CD14-positive monocyte (primary cell): ENCODE measurements at regions not wholly inside any gene's neighbourhood (a gene's known extent, or its start where the extent isn't known, plus 50 kb on each side); places are given as distances from the start of the nearest gene placed in this dataset.

Experiments
- DNase-seq, 3 donors: peaks; one replicate each; pipeline ENCODE4 v3.0.0-alpha.2; 2011 to 2022
- H2AFZ ChIP-seq: 2 replicates; pipeline ENCODE4 v1.6.0; 2012; ENCODE audit warnings: mild to moderate bottlenecking, low read depth, low read length, inconsistent platforms; ENCODE audit not compliant: insufficient read depth, poor library complexity, severe bottlenecking
- H3K27ac ChIP-seq, 2 donors: 1 replicate in 1 of 2; 2 replicates in 1 of 2; pipeline ENCODE4 v1.5.1; 2012 to 2013; ENCODE audit warnings: low read length in 2 of 2, control low read depth in 1 of 2, inconsistent platforms in 1 of 2, low read depth in 1 of 2, mild to moderate bottlenecking in 1 of 2
- H3K27me3 ChIP-seq, 2 donors: one replicate each; pipeline versions ENCODE4 v1.6.0 to v1.6.1; 2011 to 2013; ENCODE audit warnings: low read length in 2 of 2; ENCODE audit not compliant: control insufficient read depth in 2 of 2, insufficient read depth in 2 of 2
- H3K36me3 ChIP-seq, 2 donors: replicated peaks in 1 of 2; 1 replicate in 1 of 2; 2 replicates in 1 of 2; pipeline versions ENCODE4 v1.5.1 to v1.6.1; 2012 to 2013; ENCODE audit warnings: low read length in 2 of 2, control low read depth in 1 of 2, inconsistent platforms in 1 of 2, mild to moderate bottlenecking in 1 of 2; ENCODE audit not compliant: insufficient read depth in 2 of 2, control insufficient read depth in 1 of 2
- H3K4me1 ChIP-seq, 2 donors: 1 replicate in 1 of 2; 2 replicates in 1 of 2; pipeline versions ENCODE4 v1.5.1 to v1.6.1; 2012 to 2013; ENCODE audit warnings: low read length in 2 of 2, control low read depth in 1 of 2, inconsistent platforms in 1 of 2, mild to moderate bottlenecking in 1 of 2, moderate library complexity in 1 of 2; ENCODE audit not compliant: insufficient read depth in 2 of 2, control insufficient read depth in 1 of 2
- H3K4me2 ChIP-seq: replicated peaks from 2 replicates; pipeline ENCODE3; 2012; ENCODE audit warnings: low read length, moderate library complexity, mild to moderate bottlenecking; ENCODE audit not compliant: poor library complexity, severe bottlenecking; ENCODE audit errors: extremely low read depth
- H3K4me3 ChIP-seq, 3 experiments: fragments of 200-600 bp in 1 of 3; sonication (generic) in 1 of 3; replicated peaks in 1 of 3; 1 replicate in 2 of 3; 2 replicates in 1 of 3; pipeline ENCODE4 v1.5.1; 2011 to 2013; ENCODE audit warnings: low read length in 3 of 3, mild to moderate bottlenecking in 3 of 3, control low read depth in 2 of 3, low read depth in 2 of 3, inconsistent platforms in 1 of 3, moderate library complexity in 1 of 3
- H3K79me2 ChIP-seq: 2 replicates; pipeline ENCODE4 v1.6.0; 2012; ENCODE audit warnings: mild to moderate bottlenecking, control low read depth, inconsistent platforms, low read length, moderate library complexity; ENCODE audit not compliant: insufficient read depth
- H3K9ac ChIP-seq: 2 replicates; pipeline ENCODE4 v1.6.0; 2017; ENCODE audit warnings: low read length, mild to moderate bottlenecking; ENCODE audit not compliant: insufficient read depth, poor library complexity, severe bottlenecking
- H3K9me3 ChIP-seq, 2 donors: replicated peaks in 1 of 2; 1 replicate in 1 of 2; 2 replicates in 1 of 2; pipeline versions ENCODE4 v1.5.1 to v1.6.1; 2012 to 2013; ENCODE audit warnings: low read length in 2 of 2, control low read depth in 1 of 2; ENCODE audit not compliant: control insufficient read depth in 1 of 2, insufficient read depth in 1 of 2
- H4K20me1 ChIP-seq: 2 replicates; pipeline ENCODE4 v1.6.0; 2012; ENCODE audit warnings: mild to moderate bottlenecking, low read length, control low read depth, moderate library complexity; ENCODE audit not compliant: insufficient read depth
- H3K27ac Mint-ChIP-seq, 7 donors: one replicate each; pipeline ENCODE4 v1.8.0; 2020; ENCODE audit warnings: mild to moderate bottlenecking in 7 of 7, mixed read lengths in 7 of 7, moderate library complexity in 6 of 7, inconsistent platforms in 2 of 7
- H3K27me3 Mint-ChIP-seq, 3 donors: one replicate each; pipeline ENCODE4 v1.8.0; 2021 to 2022; ENCODE audit warnings: low read depth in 3 of 3, mild to moderate bottlenecking in 3 of 3, mixed read lengths in 3 of 3, moderate library complexity in 3 of 3, inconsistent platforms in 1 of 3
- H3K36me3 Mint-ChIP-seq, 2 donors: one replicate each; pipeline ENCODE4 v1.8.0; 2020; ENCODE audit warnings: mixed read lengths in 2 of 2, inconsistent platforms in 1 of 2, mild to moderate bottlenecking in 1 of 2
- H3K4me1 Mint-ChIP-seq: one replicate; pipeline ENCODE4 v1.8.0; 2020; ENCODE audit warnings: mild to moderate bottlenecking, mixed read lengths
- H3K4me3 Mint-ChIP-seq, 2 donors: one replicate each; pipeline ENCODE4 v1.8.0; 2020; ENCODE audit warnings: mild to moderate bottlenecking in 2 of 2, mixed read lengths in 2 of 2, moderate library complexity in 1 of 2
- H3K9me3 Mint-ChIP-seq, 7 donors: one replicate each; pipeline ENCODE4 v1.8.0; 2020 to 2022; ENCODE audit warnings: mixed read lengths in 7 of 7, mild to moderate bottlenecking in 6 of 7, moderate library complexity in 6 of 7, inconsistent platforms in 2 of 7
- whole genome bisulfite sequencing: methylation state at CpG from one replicate; pipeline ENCODE4 v1.1.5; 2013; ENCODE audit warnings: missing lambda C conversion rate; ENCODE audit not compliant: insufficient coverage; 5-methylcytosine and 5-hydroxymethylcytosine counted together
- intact Hi-C, 2 donors: fragments of 100-400 bp; cut with micrococcal nuclease; formaldehyde crosslinking; loops; one replicate each; pipeline versions ENCODE4 v1.15.0 to v1.15.1; 2023
- TF ChIP-seq, protein P1 (sequence below): fragments of 200-600 bp; IDR thresholded peaks from one replicate; pipeline ENCODE4 v1.8.0; 2022; ENCODE audit warnings: antibody characterized with exemption, mild to moderate bottlenecking

DNA sequence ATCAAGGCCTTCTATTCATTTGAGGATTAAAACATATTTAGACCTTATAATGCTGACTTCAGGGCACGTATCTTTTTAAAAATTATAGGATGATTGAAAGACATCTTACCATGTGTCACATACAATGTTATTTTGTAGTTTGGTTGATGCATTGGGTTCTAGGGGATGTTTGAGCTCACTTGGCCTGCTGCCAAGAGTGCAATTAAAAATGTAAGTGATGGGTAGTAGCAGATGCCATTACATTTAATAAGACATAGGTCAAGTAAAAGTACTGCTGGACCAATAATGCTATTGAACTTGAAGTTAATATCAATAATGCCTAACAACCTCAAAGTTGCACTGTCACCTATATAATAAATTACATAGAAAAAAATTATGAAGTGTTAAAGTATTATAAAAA lies 616.5 kb upstream of the RGS18 start:
- H3K36me3 ChIP-seq: no peaks in the 10 kb centered on the region
- no peak for DNase-seq
- no peak overlapping the region for H3K27ac Mint-ChIP-seq
- H4K20me1 ChIP-seq: no peaks in the 10 kb centered on the region
- H3K9me3 Mint-ChIP-seq: peaks cover 0 to 14% (median 8%) of the 10 kb centered on the region in 7 donors
- intact Hi-C loops: no loop called here
- H3K79me2 ChIP-seq: no peaks in the 10 kb centered on the region
- WGBS: no CpG with 5 or more reads among the region's 1 CpG
- H3K4me3 ChIP-seq: no peak overlapping the region
- H3K4me2 ChIP-seq: no peak overlapping the region
- H3K4me1 ChIP-seq: no peaks in the 10 kb centered on the region
- H3K9ac ChIP-seq: no peak overlapping the region
- TF ChIP-seq, protein P1, sequence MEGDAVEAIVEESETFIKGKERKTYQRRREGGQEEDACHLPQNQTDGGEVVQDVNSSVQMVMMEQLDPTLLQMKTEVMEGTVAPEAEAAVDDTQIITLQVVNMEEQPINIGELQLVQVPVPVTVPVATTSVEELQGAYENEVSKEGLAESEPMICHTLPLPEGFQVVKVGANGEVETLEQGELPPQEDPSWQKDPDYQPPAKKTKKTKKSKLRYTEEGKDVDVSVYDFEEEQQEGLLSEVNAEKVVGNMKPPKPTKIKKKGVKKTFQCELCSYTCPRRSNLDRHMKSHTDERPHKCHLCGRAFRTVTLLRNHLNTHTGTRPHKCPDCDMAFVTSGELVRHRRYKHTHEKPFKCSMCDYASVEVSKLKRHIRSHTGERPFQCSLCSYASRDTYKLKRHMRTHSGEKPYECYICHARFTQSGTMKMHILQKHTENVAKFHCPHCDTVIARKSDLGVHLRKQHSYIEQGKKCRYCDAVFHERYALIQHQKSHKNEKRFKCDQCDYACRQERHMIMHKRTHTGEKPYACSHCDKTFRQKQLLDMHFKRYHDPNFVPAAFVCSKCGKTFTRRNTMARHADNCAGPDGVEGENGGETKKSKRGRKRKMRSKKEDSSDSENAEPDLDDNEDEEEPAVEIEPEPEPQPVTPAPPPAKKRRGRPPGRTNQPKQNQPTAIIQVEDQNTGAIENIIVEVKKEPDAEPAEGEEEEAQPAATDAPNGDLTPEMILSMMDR: no peak
- no peaks in the 10 kb centered on the region for H3K36me3 Mint-ChIP-seq
- H3K4me3 Mint-ChIP-seq: no peak overlapping the region
- H3K27me3 ChIP-seq: no peaks in the 10 kb centered on the region
- H3K27ac ChIP-seq: no peak overlapping the region
- peaks cover 0 to 6% of the 10 kb centered on the region in 2 donors for H3K9me3 ChIP-seq
- no peak overlapping the region for H2AFZ ChIP-seq
- H3K27me3 Mint-ChIP-seq: no peaks in the 10 kb centered on the region
- H3K4me1 Mint-ChIP-seq: no peaks in the 10 kb centered on the region

DNA sequence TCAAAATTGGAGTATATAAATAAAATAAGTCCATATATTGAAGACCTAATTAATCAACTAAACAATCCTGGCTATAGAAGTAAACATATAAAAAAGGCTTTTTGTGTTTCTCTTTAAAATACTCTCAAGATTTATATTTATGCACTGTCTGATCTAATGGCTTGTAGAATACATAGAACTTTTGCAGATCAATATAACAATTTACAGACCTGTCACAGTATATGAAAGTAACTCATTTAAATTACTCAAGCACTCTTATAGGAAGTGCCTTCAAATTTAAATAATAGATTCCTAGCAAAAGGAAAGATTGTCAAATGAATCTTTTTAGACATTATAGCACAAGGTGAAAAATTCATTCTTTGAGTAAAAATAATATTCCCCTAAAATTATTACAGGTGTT lies 615.8 kb upstream of the RGS18 start:
- no peaks in the 10 kb centered on the region for H3K36me3 Mint-ChIP-seq

More for the DNA sequence above, 615.8 kb upstream of the RGS18 start:
- no peak overlapping the region for H3K4me3 Mint-ChIP-seq
- no peaks in the 10 kb centered on the region for H3K79me2 ChIP-seq
- no peaks in the 10 kb centered on the region for H4K20me1 ChIP-seq
- H3K27me3 Mint-ChIP-seq: no peaks in the 10 kb centered on the region
- no peaks in the 10 kb centered on the region for H3K27me3 ChIP-seq
- no peak overlapping the region for H3K9ac ChIP-seq
- H3K27ac Mint-ChIP-seq: no peak overlapping the region
- H3K4me3 ChIP-seq: no peak overlapping the region
- H3K9me3 Mint-ChIP-seq: peaks cover 0 to 9% (median 5%) of the 10 kb centered on the region in 7 donors
- H3K4me2 ChIP-seq: no peak overlapping the region
- no peaks in the 10 kb centered on the region for H3K4me1 ChIP-seq
- H3K27ac ChIP-seq: no peak overlapping the region
- H3K36me3 ChIP-seq: no peaks in the 10 kb centered on the region
- no peak for DNase-seq
- intact Hi-C loops: no loop called here
- no peaks in the 10 kb centered on the region for H3K4me1 Mint-ChIP-seq
- H2AFZ ChIP-seq: no peak overlapping the region
- TF ChIP-seq, protein P1: no peak
- peaks cover 0 to 3% of the 10 kb centered on the region in 2 donors for H3K9me3 ChIP-seq
